Raji (cell line): ENCODE measurements at regions not wholly inside any gene's neighbourhood (a gene's known extent, or its start where the extent isn't known, plus 50 kb on each side); places are given as distances from the start of the nearest gene placed in this dataset.

Experiments
- POLR2A ChIP-seq: IDR thresholded peaks from 2 replicates; pipeline ENCODE4 v1.6.1; 2011; ENCODE audit warnings: low read depth, low read length, control low read depth; ENCODE audit not compliant: insufficient read depth

DNA sequence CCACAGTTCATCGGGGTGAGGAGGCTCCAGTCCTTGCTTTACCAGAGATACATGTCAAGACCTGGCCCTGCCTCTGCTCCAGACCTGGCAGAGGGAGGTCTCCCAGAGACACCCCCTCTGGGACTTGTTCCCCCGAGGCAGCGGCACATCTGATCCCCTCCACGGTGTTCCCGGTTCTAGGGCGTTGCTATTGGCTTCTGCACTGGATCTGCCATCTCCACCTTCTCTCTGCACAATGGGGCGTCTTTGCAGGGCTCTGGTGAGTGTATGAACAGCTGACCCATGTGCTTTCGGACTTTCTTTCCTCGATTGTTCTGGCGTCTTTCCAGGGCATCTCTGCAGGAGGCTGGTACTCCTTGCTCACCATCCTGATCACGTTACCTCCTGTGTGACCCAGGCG lies 930.4 kb downstream of the TBC1D22A start:
- TF ChIP-seq POLR2A, result no peak

DNA sequence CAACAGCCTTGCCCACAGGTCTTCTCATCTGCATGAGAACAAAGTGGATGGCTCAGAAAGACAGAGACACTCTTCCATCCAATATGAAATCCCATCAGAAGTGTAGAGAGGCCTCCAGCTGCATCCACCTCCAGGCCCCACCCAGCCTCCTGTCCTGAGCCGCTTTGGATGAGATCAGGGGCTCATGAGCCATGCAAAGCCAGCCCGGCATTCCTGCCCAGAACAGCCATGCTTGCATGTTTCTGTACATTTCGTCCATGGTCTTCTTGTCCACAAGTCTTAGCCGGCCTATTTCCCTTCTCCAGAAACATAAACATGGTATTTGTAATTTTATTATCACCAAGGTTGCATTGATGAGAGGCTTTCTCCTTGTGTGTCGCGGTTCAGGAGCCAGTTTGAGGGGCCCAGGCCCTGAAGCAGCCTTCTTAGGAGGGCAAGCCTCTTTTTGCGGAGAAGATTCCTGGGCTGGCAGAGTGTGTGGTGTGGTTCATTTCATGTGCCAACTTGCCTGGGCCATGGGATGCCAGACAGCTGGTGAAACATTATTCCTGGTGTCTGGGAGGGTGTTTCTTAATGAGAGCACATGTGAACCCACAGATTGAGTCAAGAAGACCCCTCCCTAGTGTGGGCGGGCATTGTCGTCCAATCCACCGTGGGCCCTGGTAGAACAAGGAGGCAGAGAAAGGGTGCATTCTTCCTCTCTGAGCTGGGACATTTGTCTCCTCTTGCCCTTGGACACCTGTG lies 928.9 kb downstream of the TBC1D22A start:
- TF ChIP-seq POLR2A, result no peak

DNA sequence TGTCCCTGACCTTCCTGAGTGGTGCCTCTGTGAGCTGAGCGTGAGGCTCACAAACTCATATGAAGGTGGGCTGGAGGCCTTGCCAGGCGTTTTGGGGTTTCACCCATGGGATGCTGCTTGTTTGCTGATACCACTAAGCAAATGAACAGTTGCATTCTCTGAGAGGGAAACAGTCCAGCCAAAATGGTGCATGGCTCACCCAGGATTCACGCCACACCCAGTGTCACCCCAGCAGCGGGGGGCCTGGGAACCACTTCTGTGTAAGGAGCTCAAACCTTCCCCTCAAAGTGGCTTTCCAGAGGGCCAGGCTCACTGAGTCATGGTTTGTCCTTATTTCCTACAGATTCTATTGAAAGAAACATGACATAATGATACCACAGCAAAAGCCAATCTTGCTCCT lies 928.1 kb downstream of the TBC1D22A start:
- no peak for TF ChIP-seq POLR2A

DNA sequence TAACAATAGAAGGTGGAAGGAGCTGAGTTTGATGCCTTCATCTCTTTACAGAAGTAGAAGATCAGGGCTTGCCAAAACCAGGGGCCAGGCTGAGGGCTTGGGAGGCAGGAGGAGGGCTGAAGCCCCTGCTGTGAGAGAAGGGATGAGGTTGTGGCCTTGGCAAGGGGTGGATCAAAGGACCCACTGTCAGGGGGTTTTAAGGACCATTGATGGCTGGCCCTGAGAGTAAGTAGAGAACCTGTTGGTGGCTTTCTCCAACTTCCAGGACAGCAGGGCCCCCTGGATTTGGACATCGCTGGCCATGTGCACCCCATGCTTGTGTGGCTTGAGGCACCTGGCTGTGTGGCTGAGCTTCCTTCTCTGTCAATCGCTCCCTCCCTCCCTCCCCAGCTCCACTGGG lies 927.7 kb downstream of the TBC1D22A start:
- no peak for TF ChIP-seq POLR2A

DNA sequence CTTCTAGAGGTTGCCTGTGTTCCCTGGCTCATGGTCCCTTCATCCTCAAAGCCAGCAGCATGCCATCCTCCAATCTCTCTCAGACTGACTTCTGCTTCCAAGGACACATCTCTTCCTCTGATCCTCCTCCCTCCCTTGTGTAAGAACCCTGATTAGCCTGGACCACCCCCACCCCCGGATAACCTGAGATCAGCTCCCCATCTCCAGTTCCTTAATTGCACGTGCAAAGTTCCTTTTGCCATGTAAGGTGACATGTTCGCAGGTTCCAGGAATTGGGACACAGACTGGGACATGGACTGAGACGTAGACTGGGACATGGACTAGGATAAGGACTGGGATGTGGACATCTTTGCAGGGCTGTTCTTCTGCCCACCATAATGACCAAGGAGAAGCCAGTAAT lies 925.3 kb downstream of the TBC1D22A start:
- TF ChIP-seq POLR2A, result no peak

DNA sequence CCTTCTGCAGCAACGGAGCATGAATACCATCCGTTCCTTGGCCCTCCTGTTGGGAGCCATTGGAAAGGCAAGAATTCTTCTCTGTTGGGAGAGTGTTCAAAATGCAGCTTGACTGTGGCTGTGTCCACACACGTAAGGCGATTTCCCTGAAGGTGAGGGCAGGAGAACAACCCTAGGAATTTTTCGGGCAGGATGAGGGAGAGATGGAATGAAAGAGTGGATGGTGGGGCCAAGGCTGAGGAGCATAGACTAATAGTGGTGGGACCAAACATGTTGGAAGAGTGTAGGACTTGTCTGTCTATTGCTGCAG lies 924.9 kb downstream of the TBC1D22A start:
- TF ChIP-seq POLR2A, result no peak

DNA sequence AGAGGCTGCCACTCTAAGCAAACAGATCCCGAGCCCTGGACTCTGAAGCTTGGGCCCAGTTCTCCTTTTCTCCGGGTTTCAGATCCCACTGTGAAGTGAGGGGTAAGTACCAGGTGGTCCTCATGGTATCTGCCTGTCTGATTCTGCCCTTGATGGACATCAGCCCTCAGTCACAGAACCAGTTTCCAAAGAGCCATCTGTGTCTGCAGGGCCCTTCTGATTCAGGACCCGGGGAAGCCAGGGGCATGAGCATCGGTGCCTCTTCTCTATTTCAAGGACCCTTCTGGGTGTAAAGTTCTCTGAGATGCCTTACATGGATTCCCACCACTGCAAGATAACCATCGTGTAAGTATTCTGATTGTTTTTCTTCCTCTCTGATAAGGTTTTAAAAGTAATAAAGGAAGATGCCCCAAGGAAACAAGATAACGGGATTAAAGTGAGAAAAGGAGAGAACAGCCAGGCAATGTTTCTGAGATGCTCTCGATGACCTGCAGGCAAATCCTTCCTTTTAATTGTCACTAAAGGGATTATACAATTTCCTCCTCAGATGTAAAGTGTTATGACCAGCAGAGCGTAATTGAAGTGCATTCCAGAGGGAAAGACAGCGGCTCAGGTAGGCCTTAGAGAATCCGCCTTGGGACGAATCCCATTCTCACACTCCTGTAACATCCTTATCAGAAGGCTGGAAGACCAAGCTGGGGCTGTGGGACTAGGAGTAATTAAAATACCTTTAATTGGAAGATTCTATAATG lies 924.3 kb downstream of the TBC1D22A start:
- no peak for TF ChIP-seq POLR2A

DNA sequence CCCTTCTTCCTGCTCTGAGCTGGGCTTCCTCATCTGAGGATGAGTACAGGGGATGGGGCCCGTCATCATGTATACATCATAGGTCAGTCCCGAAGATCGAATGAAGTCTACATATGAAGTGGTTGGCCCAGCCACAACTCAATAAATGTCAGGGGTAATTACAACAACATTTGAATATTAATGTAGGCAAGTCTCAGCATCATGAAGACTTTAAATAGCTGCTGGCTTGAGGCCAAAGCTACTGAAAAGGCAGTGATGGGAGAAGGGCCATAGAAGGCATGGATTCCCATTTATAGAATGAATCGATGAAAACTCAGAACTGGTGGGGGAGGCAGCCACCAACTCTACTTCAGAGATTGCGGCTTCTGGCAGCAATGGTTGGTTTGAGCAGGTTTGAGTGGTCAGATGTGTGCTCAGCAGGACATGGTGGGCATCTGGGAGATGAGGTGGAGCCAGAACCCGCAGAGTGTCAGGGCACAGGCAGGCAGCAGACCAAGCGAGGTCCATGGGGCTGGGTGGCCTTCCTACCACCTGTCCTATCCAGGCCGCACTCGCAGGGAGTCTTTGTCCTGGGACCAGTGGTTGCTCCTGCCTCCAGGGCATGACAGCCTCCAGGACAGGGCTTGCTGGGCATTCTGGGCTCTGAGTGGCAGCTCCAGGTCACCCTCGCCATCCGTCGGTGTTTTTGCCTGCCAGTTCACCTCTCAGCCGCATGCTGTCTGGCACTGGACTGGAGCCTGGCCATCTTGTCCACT lies 919.1 kb downstream of the TBC1D22A start:
- TF ChIP-seq POLR2A, result no peak

DNA sequence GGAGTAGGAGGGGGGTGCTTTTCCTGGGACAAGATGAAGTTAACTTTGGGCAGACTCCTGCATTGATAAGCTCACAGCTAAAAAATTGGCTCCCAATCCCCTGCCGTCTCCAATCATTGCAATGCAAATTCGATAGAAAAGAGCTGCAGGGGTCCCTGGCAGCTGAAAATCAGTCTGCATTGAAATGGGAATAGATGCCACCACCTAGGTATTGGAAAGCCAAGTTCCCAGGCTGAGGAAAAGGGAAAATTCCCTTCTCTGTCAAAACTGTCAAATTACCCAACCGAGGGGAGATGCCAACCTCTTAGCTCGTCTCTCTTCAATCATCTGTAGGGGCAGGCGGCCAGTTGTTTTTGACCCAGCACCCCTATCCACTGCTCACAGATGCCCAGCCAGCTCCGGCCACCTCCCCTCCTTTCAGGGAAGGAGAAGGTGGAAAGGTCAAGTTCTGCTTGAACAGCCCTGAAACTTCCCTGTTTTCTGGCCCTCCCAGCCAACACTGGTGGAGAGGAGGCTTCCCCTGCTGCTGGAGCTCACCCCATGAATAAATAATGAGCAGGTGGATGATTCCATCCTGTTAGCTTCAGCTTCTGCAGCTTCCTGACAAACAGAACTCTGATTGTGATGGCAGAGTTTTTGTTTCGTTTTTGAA lies 916.3 kb downstream of the TBC1D22A start:
- no peak for TF ChIP-seq POLR2A

DNA sequence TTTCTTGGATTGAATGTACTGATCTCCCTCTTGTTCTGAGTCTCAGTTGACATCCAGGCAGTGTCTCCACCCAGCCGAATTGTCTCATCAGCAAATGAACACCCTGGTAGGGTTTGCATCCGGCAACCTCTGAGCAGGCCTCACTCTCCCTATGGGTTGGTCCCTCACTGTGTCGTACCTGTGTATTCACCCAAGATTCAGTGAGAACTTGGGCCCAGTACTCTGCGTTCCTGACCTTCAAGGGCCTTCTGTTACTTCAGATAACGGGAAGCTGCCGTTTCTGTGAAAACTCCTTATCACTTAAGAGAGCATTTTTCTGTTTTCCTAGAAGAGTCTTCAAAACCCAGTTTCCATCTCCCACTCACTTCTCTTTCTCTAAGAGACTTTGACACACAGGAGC lies 915.6 kb downstream of the TBC1D22A start:
- TF ChIP-seq POLR2A, result no peak

DNA sequence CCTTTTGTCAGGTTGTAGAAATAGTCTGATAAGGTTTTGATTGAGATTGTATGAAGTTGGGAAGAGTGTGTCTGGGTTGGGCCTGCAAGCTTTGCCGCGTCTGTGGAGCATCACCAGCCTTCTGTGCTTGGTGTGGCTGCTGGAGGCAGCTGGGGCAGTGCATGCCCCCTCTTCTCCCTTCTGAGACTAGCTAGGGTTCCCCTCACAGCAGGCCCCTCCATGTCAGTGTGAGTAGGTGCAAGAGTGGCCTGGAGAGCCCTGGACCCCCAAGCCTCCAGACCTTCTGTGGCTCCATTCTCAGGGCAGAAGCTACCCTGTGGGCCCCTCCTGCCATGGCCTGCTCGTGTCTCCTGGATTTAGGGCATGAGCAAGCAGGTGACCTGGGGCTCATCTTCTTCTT lies 914.2 kb downstream of the TBC1D22A start:
- no peak for TF ChIP-seq POLR2A

DNA sequence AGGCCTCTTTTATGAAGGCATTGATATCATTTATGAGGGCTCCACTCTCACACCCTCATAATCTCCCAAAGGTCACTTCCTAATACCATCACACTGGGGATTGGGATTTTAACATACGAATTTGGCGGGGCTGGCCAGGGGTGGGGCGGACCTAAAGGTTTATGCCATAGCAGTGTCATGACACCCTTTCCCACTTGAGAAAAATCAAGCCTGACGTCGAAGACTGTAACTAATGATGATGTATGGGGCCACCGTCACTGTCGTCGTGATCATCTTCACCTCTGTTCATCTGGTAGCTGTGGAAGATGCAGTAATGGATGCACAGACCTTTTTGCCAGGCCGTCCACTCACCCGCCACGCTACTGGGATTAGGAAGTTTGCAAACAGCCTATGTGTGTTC lies 912.1 kb downstream of the TBC1D22A start:
- TF ChIP-seq POLR2A, result no peak

DNA sequence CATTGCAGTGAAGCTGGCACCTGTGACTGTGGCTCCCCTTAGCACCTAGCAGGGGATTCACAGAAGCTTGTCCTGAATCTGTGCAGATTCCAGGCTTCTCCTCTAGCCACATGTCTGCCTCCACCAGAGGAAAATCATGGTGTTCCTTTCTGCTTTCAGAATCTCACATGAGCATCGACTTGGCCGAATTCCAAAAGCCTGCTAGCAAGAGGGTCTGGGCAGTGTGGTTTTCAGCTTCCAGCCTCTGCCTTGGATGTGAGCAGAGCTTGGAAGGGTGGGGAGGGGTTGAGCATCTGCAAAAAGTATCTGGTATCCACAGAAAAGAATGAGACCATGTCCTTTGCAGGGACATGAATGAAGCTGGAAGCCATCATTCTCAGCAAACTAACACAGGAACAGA lies 911.1 kb downstream of the TBC1D22A start:
- TF ChIP-seq POLR2A, result no peak

DNA sequence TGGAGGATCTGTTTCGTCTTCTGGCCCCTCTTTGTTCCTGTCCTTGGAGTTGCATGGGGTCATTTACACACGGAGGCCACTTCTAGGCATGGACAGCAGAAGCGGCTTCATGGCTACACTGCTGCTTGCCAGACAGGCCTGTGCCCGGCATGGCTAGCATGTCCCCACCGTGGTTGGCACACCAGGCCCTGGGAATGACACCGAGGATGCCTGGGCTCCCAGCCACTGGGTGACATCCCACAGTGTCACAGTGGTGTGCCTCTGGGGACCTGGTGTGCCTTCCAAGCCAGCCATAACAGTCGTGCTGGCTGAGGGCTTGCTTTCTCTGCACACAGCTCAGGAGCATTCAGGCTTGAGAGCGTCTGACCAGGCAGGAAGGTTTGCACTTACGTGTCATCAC lies 910.1 kb downstream of the TBC1D22A start:
- TF ChIP-seq POLR2A, result no peak

DNA sequence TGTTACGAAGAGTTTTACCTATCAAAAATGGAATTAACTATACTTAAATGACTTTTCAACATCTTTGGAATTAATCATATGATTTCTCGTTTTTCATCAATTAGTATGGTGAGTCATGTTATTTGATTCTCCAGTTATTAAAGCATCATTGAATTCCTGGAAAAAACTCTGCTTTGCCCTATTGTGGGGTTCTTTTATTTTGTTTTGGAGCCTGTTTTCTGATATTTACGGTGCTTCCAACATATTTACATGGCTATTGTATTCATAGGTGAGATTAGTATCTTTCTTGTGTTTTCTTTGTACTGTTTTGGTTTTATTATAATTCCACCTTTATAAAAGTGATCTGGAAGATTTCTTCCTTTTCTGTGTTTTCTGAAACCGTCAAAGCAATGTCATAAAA lies 902.7 kb downstream of the TBC1D22A start:
- no peak for TF ChIP-seq POLR2A
